RWPE1 (cell line): ENCODE measurements at regions not wholly inside any gene's neighbourhood (a gene's known extent, or its start where the extent isn't known, plus 50 kb on each side); places are given as distances from the start of the nearest gene placed in this dataset.

Experiments used
- CTCF ChIA-PET: fragments of 350-600 bp; sonication (Branson Sonifier 250); formaldehyde crosslinking; extraction: SDS; loops from one replicate; lab custom pipeline; 2021; lab: Yijun Ruan, JAX
- POLR2A ChIA-PET: fragments of 400-600 bp; formaldehyde crosslinking; extraction: SDS; loops from one replicate; lab custom pipeline; 2020; ENCODE audit warnings: antibody characterized with exemption; ENCODE audit not compliant: low non-redundant PET; lab: Yijun Ruan, JAX
- DNase-seq: peaks from one replicate; pipeline ENCODE4 v3.0.0; 2012; ENCODE audit warnings: low spot score
- H3K27ac ChIP-seq: fragments of 450-650 bp; 2 replicates; pipeline ENCODE4 v1.5.1; 2017
- TF ChIP-seq, protein P1 (sequence below): fragments of 450-650 bp; conservative IDR thresholded peaks from 2 replicates; pipeline ENCODE4 v1.5.1; 2017; ENCODE audit warnings: low read depth, mild to moderate bottlenecking

DNA sequence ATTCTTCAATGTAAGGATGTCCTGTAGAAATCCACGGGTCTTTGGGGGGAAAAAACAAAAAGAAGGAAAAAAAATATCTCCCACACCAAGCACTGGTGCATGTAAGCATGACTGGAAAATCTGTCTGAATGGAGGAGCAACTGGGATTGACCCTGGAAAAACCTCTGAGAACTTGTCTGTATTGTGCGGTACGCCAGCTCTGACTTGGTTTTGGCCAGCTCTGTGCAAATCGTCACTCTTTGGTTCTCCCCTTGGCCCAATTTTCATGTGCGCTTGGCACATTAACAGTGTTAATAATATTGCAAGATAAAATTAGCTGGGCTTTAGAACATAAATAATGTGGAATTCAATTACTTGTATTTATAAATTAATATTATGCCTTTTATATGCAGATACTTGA, 231.2 kb upstream of the HAND2 start:
- TF ChIP-seq, protein P1, sequence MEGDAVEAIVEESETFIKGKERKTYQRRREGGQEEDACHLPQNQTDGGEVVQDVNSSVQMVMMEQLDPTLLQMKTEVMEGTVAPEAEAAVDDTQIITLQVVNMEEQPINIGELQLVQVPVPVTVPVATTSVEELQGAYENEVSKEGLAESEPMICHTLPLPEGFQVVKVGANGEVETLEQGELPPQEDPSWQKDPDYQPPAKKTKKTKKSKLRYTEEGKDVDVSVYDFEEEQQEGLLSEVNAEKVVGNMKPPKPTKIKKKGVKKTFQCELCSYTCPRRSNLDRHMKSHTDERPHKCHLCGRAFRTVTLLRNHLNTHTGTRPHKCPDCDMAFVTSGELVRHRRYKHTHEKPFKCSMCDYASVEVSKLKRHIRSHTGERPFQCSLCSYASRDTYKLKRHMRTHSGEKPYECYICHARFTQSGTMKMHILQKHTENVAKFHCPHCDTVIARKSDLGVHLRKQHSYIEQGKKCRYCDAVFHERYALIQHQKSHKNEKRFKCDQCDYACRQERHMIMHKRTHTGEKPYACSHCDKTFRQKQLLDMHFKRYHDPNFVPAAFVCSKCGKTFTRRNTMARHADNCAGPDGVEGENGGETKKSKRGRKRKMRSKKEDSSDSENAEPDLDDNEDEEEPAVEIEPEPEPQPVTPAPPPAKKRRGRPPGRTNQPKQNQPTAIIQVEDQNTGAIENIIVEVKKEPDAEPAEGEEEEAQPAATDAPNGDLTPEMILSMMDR = no peak
- ChIA-PET POLR2A (no interaction called here), CTCF (no interaction called here)
- H3K27ac ChIP-seq = no peak overlapping the region
- no peak for DNase-seq

DNA sequence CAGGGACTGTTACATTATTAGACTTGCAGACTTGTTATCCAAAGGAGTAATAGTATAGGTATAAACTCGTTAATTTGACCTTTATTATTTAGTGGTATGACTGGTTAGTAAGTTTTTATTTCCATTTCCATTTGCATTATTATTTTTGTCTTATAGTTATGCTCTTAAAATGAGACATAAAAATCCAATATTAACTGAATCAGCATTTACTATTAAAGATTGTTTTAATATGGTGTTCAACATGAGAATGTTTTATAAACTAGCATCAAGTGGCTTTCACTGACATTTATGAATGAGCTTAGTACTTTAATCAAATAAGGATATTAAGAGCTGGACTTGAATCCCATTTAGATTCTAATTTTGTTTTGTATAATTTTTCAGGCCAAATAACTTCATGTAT, 228.1 kb upstream of the HAND2 start:
- DNase-seq = no peak
- H3K27ac ChIP-seq = no peak overlapping the region
- TF ChIP-seq, protein P1 = no peak
- ChIA-PET POLR2A (no interaction called here), CTCF (interaction anchor here (0.7 kb wide), 1 partner anchor 70 kb away, joined by 3 read pairs; no protein-coding TSS in a partner anchor)

DNA sequence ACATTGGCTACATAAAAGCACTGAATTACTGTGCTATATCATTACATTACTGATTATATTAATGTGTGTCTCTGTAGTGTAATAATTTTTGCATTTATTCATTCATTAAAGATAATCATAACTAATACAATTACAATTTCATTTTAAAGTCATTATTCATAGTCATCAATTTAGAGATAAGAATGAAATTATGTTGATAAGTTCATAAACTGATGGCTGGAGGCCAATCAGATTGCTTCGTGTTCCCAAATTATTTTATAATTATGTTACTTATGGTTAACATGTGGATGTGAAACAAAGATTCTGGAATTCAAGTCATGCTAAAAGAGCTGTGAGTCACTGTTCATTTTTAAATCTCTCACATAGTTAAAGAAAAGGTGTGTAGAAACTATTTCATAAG, 223.4 kb upstream of the HAND2 start:
- TF ChIP-seq, protein P1 = no peak
- H3K27ac ChIP-seq = no peak overlapping the region
- CTCF ChIA-PET = no interaction called here
- DNase-seq = no peak
- POLR2A ChIA-PET = no interaction called here

DNA sequence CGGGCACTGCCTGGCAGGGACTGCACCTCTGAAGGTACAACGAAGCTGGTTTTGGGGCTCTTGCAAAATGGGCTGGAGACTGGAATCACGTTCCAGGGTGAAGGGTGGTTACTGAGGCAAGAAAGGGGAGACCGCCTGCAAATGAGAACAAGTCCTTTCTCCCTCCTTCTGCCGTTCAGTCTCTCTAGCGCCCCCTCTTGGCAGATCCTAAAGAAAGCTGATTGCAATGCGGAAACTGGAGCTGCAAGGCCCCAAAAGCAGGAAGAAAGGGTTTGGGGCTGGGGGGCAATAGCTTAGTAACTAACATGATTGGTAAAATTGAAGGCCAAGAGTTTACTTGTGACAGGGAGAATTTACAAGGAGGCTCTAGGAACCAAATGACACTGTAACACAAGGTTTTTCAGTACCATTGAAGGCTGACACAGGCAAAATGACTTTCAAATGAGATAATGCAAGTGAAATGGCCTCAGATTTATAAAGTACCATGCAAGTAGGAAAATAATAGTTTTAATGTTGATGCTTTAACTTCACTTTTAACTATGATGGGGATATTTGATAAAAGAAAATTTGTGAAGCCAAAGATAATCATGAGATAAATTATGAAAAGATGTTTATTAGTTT, 222.7 kb upstream of the HAND2 start:
- POLR2A ChIA-PET = no interaction called here
- H3K27ac ChIP-seq = no peak overlapping the region
- TF ChIP-seq, protein P1 = peak; percentile 13; the same call in 1 of the 2 replicates
- CTCF ChIA-PET = interaction anchor here (0.6 kb wide), 1 partner anchor 14 kb away, joined by 3 read pairs; no protein-coding TSS in a partner anchor
- no peak for DNase-seq

DNA sequence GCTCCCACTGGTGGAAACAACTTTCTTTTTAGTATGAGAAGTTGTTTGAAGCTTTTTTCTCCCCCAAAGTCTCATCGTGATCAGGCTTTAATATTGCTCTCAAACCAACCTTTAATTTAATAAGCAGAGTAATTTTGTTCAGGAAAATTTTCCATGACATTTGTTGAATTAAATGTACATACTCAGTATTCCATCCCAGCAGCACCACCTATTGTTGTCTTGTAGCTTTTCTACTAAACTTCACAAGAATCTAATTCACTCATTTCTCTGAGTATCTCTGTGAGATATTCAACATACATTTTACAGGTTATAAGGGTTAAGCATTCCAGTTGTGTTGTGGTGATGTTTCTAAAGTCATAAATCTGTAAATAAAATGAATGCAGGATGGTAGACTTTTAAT, 218.3 kb upstream of the HAND2 start:
- CTCF ChIA-PET = no interaction called here
- POLR2A ChIA-PET = no interaction called here

DNA sequence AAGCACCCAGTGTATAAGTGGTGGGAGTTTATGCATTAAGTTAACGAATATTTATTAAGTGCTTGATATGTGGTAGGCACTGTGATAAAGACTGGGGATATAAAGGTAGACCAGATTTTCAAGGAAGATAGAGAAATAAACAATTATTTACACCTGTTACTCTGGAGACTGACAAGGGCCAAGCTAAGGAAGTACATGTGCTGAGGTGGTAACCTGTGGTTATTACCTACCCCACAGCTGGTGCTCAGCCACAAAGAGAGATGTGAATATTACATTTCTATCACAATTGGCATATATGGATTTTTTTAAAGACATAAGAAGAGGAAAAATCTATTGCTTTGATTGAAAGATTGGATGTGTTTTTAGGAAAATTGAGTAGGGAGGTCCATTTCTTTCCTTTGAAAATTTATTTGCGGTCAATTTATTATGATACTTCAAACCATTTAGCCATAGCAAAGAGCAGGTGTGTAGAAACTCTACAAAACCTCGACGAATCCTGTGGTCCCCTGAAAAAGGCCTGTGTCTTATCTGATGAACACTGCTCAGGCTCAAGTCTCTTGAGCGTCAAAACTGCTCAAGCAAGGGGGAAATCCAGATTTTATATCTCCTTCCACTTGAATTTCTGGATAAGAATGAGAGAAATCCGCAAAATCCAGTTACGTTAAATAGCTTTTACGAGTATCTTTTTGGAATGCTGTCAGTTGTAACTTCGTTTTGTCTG, 217.7 kb upstream of the HAND2 start:
- TF ChIP-seq, protein P1 = no peak
- CTCF ChIA-PET = no interaction called here
- no peak for DNase-seq
- no peak overlapping the region for H3K27ac ChIP-seq
- POLR2A ChIA-PET = no interaction called here

More for the DNA sequence above, 218.3 kb upstream of the HAND2 start:
- TF ChIP-seq, protein P1 = no peak
- no peak overlapping the region for H3K27ac ChIP-seq
- DNase-seq = no peak
